Esophagus squamous epithelium (tissue), 4 donors: ENCODE measurements at regions not wholly inside any gene's neighbourhood (a gene's known extent, or its start where the extent isn't known, plus 50 kb on each side); places are given as distances from the start of the nearest gene placed in this dataset.

Source experiments
- CTCF ChIP-seq, 6 experiments: fragments of 450-650 bp in 4 of 6; fragments of 200-600 bp in 2 of 6; sonication (generic) in 2 of 6; IDR thresholded peaks; one replicate each; pipeline ENCODE4 v1.5.1; 2016 to 2019; ENCODE audit warnings: antibody characterized with exemption in 6 of 6, mild to moderate bottlenecking in 4 of 6, moderate library complexity in 4 of 6
- POLR2A ChIP-seq, 4 donors: fragments of 450-650 bp; IDR thresholded peaks; one replicate each; pipeline ENCODE4 v1.6.1; 2017; ENCODE audit warnings: antibody characterized with exemption in 4 of 4, mild to moderate bottlenecking in 4 of 4, moderate library complexity in 3 of 4

GRCh38 chr12:40156021-40156764 lies 50.3 kb upstream of the SLC2A13 start:
- TF ChIP-seq CTCF (IDR thresholded peaks at IDR 0.05), result no peak
- no peak for TF ChIP-seq POLR2A (IDR thresholded peaks at IDR 0.05)
